HepG2 (cell line): ENCODE measurements at regions not wholly inside any gene's neighbourhood (a gene's known extent, or its start where the extent isn't known, plus 50 kb on each side); places are given as distances from the start of the nearest gene placed in this dataset.

ENCODE experiments used
- CEBPG ChIP-seq: IDR thresholded peaks from 2 replicates; pipeline ENCODE4 v1.6.1; 2016
- ERF ChIP-seq: IDR thresholded peaks from 2 replicates; pipeline ENCODE4 v1.6.1; 2018; ENCODE audit warnings: missing biosample characterization, missing genetic modification reagents
- FOXK1 ChIP-seq: sonication (generic); formaldehyde crosslinking; IDR thresholded peaks from 2 replicates; pipeline ENCODE4 v1.4.0; 2020; ENCODE audit warnings: low read depth, missing genetic modification reagents, borderline replicate concordance
- HCFC1 ChIP-seq: fragments of 150-350 bp; IDR thresholded peaks from 2 replicates; pipeline ENCODE4 v1.6.1; 2014; ENCODE audit warnings: low read depth, low read length
- HDAC6 ChIP-seq: fragments of 200-600 bp; sonication (generic); IDR thresholded peaks from 2 replicates; pipeline ENCODE4 v1.7.0; 2017; ENCODE audit warnings: mild to moderate bottlenecking, antibody characterized with exemption, low read length, low read depth
- KDM6A ChIP-seq: IDR thresholded peaks from 2 replicates; pipeline ENCODE4 v1.6.1; 2016; ENCODE audit warnings: low read depth
- NR2C2 ChIP-seq: sonication (generic); formaldehyde crosslinking; IDR thresholded peaks from 2 replicates; pipeline ENCODE4 v1.4.0; 2020; ENCODE audit warnings: missing genetic modification reagents, mild to moderate bottlenecking, moderate library complexity, borderline replicate concordance
- SIX1 ChIP-seq: sonication (generic); formaldehyde crosslinking; IDR thresholded peaks from 2 replicates; pipeline ENCODE4 v1.4.0; 2020; ENCODE audit warnings: missing genetic modification reagents, borderline replicate concordance
- SMC3 ChIP-seq: IDR thresholded peaks from 2 replicates; pipeline ENCODE4 v1.6.1; 2011; ENCODE audit warnings: low read length, improper control_type of control experiment
- ZBTB7B ChIP-seq: sonication (generic); formaldehyde crosslinking; IDR thresholded peaks from 2 replicates; pipeline ENCODE4 v1.4.0; 2020; ENCODE audit warnings: missing genetic modification reagents
- ZNF788 ChIP-seq: sonication (generic); formaldehyde crosslinking; IDR thresholded peaks from 2 replicates; pipeline ENCODE4 v1.5.0; 2020; ENCODE audit warnings: mild to moderate bottlenecking, missing genetic modification reagents, borderline replicate concordance
- TF ChIP-seq, protein P1 (sequence below): sonication (generic); formaldehyde crosslinking; IDR thresholded peaks from 2 replicates; pipeline ENCODE4 v1.4.0; 2020; ENCODE audit warnings: missing genetic modification reagents
- TF ChIP-seq, protein P2 (sequence below): sonication (generic); formaldehyde crosslinking; IDR thresholded peaks from 2 replicates; pipeline ENCODE4 v1.5.0; 2020; ENCODE audit warnings: missing genetic modification reagents
- TF ChIP-seq, protein P3 (sequence below): sonication (generic); formaldehyde crosslinking; IDR thresholded peaks from 2 replicates; pipeline ENCODE4 v1.8.0; 2022; ENCODE audit warnings: mild to moderate bottlenecking, missing genetic modification reagents; ENCODE audit not compliant: insufficient replicate concordance
- TF ChIP-seq, protein P4 (sequence below): IDR thresholded peaks from 2 replicates; pipeline ENCODE4 v1.6.1; 2016; ENCODE audit warnings: low read depth
- TF ChIP-seq, protein P5 (sequence below): IDR thresholded peaks from 2 replicates; pipeline ENCODE4 v1.6.1; 2016; ENCODE audit warnings: low read depth, control low read depth
- TF ChIP-seq, protein P6 (sequence below): sonication (generic); formaldehyde crosslinking; conservative IDR thresholded peaks from 2 replicates; pipeline ENCODE4 v1.8.1; 2023; ENCODE audit warnings: missing genetic modification reagents

DNA sequence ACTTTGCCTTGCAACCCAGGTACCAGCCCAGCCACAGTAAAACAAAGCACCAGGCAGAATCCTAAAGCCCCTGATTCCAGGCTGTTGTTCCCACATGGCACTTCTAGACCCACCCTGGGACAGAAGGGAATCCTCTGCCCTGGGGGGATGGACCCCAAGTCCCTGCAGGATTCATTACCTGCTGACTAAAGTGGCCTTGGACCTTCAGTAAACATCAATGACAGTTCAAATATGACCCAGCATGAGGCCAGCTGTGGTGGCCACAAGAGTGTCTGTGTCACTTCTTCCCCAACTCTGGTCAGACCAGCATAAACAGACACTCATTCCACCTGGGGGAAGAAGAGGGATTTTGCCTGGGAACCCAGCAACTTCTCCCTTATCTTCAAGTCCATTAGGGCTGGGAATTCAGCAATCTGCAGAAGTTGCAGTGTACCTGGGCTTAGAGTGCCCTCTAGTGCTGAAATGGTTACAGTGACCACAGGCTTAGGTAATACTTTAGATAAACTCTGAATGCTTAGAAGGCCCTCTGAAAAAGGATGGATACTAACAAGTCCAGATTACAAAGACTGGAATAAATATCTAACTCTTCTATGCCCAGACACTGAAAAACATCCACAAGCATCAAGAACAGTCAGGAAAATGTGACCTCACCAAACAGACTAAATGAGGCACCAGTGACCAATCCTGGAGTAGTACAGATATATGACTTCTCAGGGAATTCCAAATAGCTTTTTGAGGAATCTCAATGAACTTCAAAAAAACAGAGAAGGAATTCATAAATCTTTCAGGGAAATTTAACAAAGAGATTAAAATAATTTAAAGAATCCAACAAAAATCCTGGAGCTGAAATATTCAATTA lies 108.5 kb upstream of the TMEM168 start (continued):
- TF ChIP-seq, protein P1, sequence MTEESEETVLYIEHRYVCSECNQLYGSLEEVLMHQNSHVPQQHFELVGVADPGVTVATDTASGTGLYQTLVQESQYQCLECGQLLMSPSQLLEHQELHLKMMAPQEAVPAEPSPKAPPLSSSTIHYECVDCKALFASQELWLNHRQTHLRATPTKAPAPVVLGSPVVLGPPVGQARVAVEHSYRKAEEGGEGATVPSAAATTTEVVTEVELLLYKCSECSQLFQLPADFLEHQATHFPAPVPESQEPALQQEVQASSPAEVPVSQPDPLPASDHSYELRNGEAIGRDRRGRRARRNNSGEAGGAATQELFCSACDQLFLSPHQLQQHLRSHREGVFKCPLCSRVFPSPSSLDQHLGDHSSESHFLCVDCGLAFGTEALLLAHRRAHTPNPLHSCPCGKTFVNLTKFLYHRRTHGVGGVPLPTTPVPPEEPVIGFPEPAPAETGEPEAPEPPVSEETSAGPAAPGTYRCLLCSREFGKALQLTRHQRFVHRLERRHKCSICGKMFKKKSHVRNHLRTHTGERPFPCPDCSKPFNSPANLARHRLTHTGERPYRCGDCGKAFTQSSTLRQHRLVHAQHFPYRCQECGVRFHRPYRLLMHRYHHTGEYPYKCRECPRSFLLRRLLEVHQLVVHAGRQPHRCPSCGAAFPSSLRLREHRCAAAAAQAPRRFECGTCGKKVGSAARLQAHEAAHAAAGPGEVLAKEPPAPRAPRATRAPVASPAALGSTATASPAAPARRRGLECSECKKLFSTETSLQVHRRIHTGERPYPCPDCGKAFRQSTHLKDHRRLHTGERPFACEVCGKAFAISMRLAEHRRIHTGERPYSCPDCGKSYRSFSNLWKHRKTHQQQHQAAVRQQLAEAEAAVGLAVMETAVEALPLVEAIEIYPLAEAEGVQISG (CRISPR knock-in tag): peak; percentile 29; the same call in 1 of the 2 replicates
- TF ChIP-seq KDM6A (peak; percentile 49; the same call in 1 of the 2 replicates), ERF (CRISPR knock-in tag) (peak; percentile 67; the same call in 1 of the 2 replicates), HCFC1 (no peak), HDAC6 (no peak), SMC3 (peak; percentile 68), SIX1 (CRISPR knock-in tag) (0 out of 2 replicates have a peak, but pooled peaks have one; percentile 24), ZBTB7B (CRISPR knock-in tag) (peak; percentile 91), ZNF788 (peak; percentile 70; the same call in 1 of the 2 replicates), CEBPG (CRISPR knock-in tag) (peak; percentile 67), NR2C2 (no peak), FOXK1 (CRISPR knock-in tag) (peak; percentile 32; the same call in 1 of the 2 replicates)
- TF ChIP-seq, protein P2, sequence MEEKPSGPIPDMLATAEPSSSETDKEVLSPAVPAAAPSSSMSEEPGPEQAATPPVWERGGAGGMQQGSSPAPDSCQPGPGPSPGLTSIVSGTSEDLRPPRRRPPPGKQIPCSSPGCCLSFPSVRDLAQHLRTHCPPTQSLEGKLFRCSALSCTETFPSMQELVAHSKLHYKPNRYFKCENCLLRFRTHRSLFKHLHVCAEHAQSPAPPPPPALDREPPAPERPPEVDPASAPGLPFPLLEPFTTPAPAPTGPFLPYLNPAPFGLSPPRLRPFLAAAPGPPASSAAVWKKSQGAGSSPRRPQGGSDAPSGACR (CRISPR knock-in tag): peak; percentile 81; the same call in 1 of the 2 replicates
- TF ChIP-seq, protein P3, sequence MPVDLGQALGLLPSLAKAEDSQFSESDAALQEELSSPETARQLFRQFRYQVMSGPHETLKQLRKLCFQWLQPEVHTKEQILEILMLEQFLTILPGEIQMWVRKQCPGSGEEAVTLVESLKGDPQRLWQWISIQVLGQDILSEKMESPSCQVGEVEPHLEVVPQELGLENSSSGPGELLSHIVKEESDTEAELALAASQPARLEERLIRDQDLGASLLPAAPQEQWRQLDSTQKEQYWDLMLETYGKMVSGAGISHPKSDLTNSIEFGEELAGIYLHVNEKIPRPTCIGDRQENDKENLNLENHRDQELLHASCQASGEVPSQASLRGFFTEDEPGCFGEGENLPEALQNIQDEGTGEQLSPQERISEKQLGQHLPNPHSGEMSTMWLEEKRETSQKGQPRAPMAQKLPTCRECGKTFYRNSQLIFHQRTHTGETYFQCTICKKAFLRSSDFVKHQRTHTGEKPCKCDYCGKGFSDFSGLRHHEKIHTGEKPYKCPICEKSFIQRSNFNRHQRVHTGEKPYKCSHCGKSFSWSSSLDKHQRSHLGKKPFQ (CRISPR knock-in tag): no peak
- TF ChIP-seq, protein P4, sequence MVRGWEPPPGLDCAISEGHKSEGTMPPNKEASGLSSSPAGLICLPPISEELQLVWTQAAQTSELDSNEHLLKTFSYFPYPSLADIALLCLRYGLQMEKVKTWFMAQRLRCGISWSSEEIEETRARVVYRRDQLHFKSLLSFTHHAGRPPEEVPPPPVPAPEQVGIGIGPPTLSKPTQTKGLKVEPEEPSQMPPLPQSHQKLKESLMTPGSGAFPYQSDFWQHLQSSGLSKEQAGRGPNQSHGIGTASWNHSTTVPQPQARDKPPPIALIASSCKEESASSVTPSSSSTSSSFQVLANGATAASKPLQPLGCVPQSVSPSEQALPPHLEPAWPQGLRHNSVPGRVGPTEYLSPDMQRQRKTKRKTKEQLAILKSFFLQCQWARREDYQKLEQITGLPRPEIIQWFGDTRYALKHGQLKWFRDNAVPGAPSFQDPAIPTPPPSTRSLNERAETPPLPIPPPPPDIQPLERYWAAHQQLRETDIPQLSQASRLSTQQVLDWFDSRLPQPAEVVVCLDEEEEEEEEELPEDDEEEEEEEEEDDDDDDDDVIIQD (CRISPR knock-in tag): peak; percentile 78; the same call in 1 of the 2 replicates
- TF ChIP-seq, protein P5, sequence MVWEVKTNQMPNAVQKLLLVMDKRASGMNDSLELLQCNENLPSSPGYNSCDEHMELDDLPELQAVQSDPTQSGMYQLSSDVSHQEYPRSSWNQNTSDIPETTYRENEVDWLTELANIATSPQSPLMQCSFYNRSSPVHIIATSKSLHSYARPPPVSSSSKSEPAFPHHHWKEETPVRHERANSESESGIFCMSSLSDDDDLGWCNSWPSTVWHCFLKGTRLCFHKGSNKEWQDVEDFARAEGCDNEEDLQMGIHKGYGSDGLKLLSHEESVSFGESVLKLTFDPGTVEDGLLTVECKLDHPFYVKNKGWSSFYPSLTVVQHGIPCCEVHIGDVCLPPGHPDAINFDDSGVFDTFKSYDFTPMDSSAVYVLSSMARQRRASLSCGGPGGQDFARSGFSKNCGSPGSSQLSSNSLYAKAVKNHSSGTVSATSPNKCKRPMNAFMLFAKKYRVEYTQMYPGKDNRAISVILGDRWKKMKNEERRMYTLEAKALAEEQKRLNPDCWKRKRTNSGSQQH (CRISPR knock-in tag): 0 out of 2 replicates have a peak, but pooled peaks have one; percentile 43
- TF ChIP-seq, protein P6, sequence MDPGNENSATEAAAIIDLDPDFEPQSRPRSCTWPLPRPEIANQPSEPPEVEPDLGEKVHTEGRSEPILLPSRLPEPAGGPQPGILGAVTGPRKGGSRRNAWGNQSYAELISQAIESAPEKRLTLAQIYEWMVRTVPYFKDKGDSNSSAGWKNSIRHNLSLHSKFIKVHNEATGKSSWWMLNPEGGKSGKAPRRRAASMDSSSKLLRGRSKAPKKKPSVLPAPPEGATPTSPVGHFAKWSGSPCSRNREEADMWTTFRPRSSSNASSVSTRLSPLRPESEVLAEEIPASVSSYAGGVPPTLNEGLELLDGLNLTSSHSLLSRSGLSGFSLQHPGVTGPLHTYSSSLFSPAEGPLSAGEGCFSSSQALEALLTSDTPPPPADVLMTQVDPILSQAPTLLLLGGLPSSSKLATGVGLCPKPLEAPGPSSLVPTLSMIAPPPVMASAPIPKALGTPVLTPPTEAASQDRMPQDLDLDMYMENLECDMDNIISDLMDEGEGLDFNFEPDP (CRISPR knock-in tag): no peak
